HG02763 (cell line): ENCODE measurements at regions not wholly inside any gene's neighbourhood (a gene's known extent, or its start where the extent isn't known, plus 50 kb on each side); places are given as distances from the start of the nearest gene placed in this dataset.

ENCODE experiments used
- ATAC-seq: cut with Tn5 transposase; IDR thresholded peaks from one replicate; pipeline ENCODE4 v1.9.1; 2021; ENCODE audit warnings: mild to moderate bottlenecking, moderate library complexity; ENCODE audit not compliant: unreplicated experiment

GRCh38 chr7:49244543-49244942 is 320.2 kb downstream of the CDC14C start:
- no peak for ATAC-seq

- ATAC-seq, result no peak
Observed at GRCh38 chr7:49245062-49245461, 320.7 kb downstream of the CDC14C start.

GRCh38 chr7:49247759-49248158 is 323.4 kb downstream of the CDC14C start:
- no peak for ATAC-seq

- ATAC-seq, result no peak
Observed at GRCh38 chr7:49255054-49255453, 330.7 kb downstream of the CDC14C start.

GRCh38 chr7:49260538-49260937 is 336.2 kb downstream of the CDC14C start:
- no peak for ATAC-seq

GRCh38 chr7:49261928-49262327 is 337.6 kb downstream of the CDC14C start:
- ATAC-seq, result no peak

- no peak for ATAC-seq
Observed at GRCh38 chr7:49264530-49264929, 340.2 kb downstream of the CDC14C start.

GRCh38 chr7:49273897-49274296 is 349.6 kb downstream of the CDC14C start:
- no peak for ATAC-seq

- no peak for ATAC-seq
Observed at GRCh38 chr7:49279891-49280290, 355.5 kb downstream of the CDC14C start.

GRCh38 chr7:49287653-49288052 is 363.3 kb downstream of the CDC14C start:
- ATAC-seq, result no peak

- no peak for ATAC-seq
Observed at GRCh38 chr7:49294611-49295010, 370.3 kb downstream of the CDC14C start.

GRCh38 chr7:49295146-49295545 is 370.8 kb downstream of the CDC14C start:
- no peak for ATAC-seq

GRCh38 chr7:49297958-49298357 is 373.6 kb downstream of the CDC14C start:
- ATAC-seq, result no peak

GRCh38 chr7:49308787-49309186 is 384.4 kb downstream of the CDC14C start:
- no peak for ATAC-seq

- no peak for ATAC-seq
Observed at GRCh38 chr7:49320083-49320482, 395.7 kb downstream of the CDC14C start.

- ATAC-seq, result no peak
Observed at GRCh38 chr7:49321843-49322242, 397.5 kb downstream of the CDC14C start.

GRCh38 chr7:49322476-49322875 is 398.1 kb downstream of the CDC14C start:
- ATAC-seq, result no peak

GRCh38 chr7:49324040-49324439 is 399.7 kb downstream of the CDC14C start:
- no peak for ATAC-seq

GRCh38 chr7:49324707-49325106 is 400.4 kb downstream of the CDC14C start:
- no peak for ATAC-seq

- no peak for ATAC-seq
Observed at GRCh38 chr7:49325571-49325970, 401.2 kb downstream of the CDC14C start.

GRCh38 chr7:49327155-49327554 is 402.8 kb downstream of the CDC14C start:
- no peak for ATAC-seq

GRCh38 chr7:49333180-49333881 is 409.0 kb downstream of the CDC14C start:
- ATAC-seq, result no peak

GRCh38 chr7:49341849-49342248 is 417.5 kb downstream of the CDC14C start:
- no peak for ATAC-seq
